HEK293T (cell line): ENCODE measurements at regions not wholly inside any gene's neighbourhood (a gene's known extent, or its start where the extent isn't known, plus 50 kb on each side); places are given as distances from the start of the nearest gene placed in this dataset.

Experiments
- ARNT ChIP-seq: fragments of 450-650 bp; IDR thresholded peaks from 2 replicates; pipeline ENCODE4 v1.6.1; 2017; ENCODE audit warnings: mild to moderate bottlenecking
- BHLHE40 ChIP-seq: fragments of 450-650 bp; IDR thresholded peaks from 2 replicates; pipeline ENCODE4 v1.6.1; 2016; ENCODE audit warnings: mild to moderate bottlenecking, moderate library complexity, borderline replicate concordance
- ELF4 ChIP-seq: fragments of 450-650 bp; IDR thresholded peaks from 2 replicates; pipeline ENCODE4 v1.6.1; 2017; ENCODE audit warnings: antibody characterized with exemption
- FOXA1 ChIP-seq: fragments of 450-650 bp; IDR thresholded peaks from 2 replicates; pipeline ENCODE4 v1.6.1; 2016; ENCODE audit warnings: mild to moderate bottlenecking
- FOXM1 ChIP-seq: fragments of 450-650 bp; IDR thresholded peaks from 2 replicates; pipeline ENCODE4 v1.6.1; 2017; ENCODE audit warnings: mild to moderate bottlenecking, borderline replicate concordance
- HDGF ChIP-seq: fragments of 450-650 bp; IDR thresholded peaks from 2 replicates; pipeline ENCODE4 v1.6.1; 2017; ENCODE audit warnings: antibody characterized with exemption, borderline replicate concordance
- L3MBTL2 ChIP-seq: fragments of 450-650 bp; conservative IDR thresholded peaks from 2 replicates; pipeline ENCODE4 v1.6.1; 2016; ENCODE audit warnings: mild to moderate bottlenecking
- LEF1 ChIP-seq: fragments of 450-650 bp; IDR thresholded peaks from 2 replicates; pipeline ENCODE4 v1.6.1; 2017; ENCODE audit warnings: mild to moderate bottlenecking, borderline replicate concordance
- NFRKB ChIP-seq: fragments of 450-650 bp; IDR thresholded peaks from 2 replicates; pipeline ENCODE4 v1.6.1; 2016; ENCODE audit warnings: mild to moderate bottlenecking, moderate library complexity
- SP1 ChIP-seq: fragments of 450-650 bp; IDR thresholded peaks from 2 replicates; pipeline ENCODE4 v1.6.1; 2017
- SUZ12 ChIP-seq: fragments of 450-650 bp; IDR thresholded peaks from 2 replicates; pipeline ENCODE4 v1.6.1; 2016; ENCODE audit warnings: mild to moderate bottlenecking
- ZNF384 ChIP-seq: fragments of 450-650 bp; IDR thresholded peaks from 2 replicates; pipeline ENCODE4 v1.6.1; 2016
- TF ChIP-seq, protein P1 (sequence below): fragments of 450-650 bp; IDR thresholded peaks from 2 replicates; pipeline ENCODE4 v1.6.1; 2016

DNA sequence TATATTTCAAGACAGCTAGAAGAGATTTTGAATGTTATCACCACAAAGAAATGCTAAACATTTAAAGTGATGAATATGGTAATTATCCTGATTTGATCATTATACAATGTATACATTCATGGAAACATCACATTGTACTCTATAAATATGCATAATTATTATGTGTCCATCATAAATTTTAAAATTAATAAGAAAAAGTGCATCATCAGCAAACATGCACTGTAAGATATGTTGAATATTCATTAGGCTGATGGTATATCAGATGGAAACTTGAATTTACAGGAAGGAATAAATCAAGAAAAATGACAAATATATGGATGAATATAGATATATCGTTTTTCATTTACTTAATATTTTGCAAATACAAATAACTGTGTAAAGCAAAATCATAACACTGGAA, 812.1 kb upstream of the INTU start:
- TF ChIP-seq FOXM1 (no peak), SUZ12 (no peak), FOXA1 (no peak), SP1 (no peak), L3MBTL2 (no peak), NFRKB (no peak), BHLHE40 (no peak), ZNF384 (no peak), ARNT (no peak), LEF1 (no peak), ELF4 (no peak), HDGF (no peak)
- TF ChIP-seq, protein P1, sequence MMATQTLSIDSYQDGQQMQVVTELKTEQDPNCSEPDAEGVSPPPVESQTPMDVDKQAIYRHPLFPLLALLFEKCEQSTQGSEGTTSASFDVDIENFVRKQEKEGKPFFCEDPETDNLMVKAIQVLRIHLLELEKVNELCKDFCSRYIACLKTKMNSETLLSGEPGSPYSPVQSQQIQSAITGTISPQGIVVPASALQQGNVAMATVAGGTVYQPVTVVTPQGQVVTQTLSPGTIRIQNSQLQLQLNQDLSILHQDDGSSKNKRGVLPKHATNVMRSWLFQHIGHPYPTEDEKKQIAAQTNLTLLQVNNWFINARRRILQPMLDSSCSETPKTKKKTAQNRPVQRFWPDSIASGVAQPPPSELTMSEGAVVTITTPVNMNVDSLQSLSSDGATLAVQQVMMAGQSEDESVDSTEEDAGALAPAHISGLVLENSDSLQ = no peak
